Left lobe of liver (tissue), 2 donors: ENCODE measurements at regions not wholly inside any gene's neighbourhood (a gene's known extent, or its start where the extent isn't known, plus 50 kb on each side); places are given as distances from the start of the nearest gene placed in this dataset.

Source experiments
- ATAC-seq: fragments of 200-7000 bp; cut with Tn5 transposase; one replicate; pipeline ENCODE4 v1.9.1; 2020; ENCODE audit warnings: mild to moderate bottlenecking, moderate library complexity
- DNase-seq: peaks from one replicate; pipeline ENCODE4 v3.0.0-alpha.2; 2020; ENCODE audit warnings: low spot score
- donor health status: DM: no; HTN: no; CAD: no; lungs with moderate emphysema.
- donor health status: DM: no; HTN: yes; CAD: no.

DNA sequence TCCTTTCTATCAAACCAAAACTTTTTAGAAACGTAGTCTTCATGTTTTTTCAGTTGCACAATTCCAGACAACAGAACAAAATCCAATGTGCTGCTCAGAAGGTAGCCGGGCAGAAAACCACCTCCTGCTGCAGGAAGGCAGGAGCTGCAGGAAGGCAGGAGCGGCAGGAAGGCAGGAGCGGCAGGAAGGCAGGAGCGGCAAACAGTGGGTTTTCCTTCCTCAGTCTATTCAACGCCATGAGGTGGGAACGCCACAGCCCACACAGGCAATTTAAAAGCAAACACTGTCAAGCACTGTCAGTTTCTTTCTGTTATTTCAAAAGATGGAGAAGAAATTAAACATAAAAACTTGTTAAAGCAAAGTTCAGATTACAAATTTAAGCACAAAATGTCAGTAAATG, 601.2 kb upstream of the SALL3 start:
- DNase-seq = no peak
- ATAC-seq = no peak

DNA sequence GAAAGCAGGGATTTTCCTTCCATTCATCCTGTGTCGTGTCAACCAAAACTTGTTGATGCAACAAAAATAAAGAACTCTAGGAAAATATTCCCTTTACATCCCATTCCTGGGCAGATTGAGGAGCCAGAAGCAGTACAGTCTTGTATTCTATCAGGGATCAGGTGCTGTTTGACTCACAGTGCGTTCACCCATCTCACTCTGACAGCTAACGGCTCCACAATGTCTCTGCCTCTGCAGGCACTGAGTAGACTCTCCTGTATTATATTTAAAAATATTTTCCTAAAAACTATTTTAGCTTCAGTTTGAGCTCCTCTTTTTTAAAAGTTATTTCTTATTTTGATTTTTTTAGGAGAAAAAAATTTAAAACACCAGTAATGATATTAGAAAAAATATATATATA, 600.6 kb upstream of the SALL3 start:
- ATAC-seq (no peak), DNase-seq (no peak)

DNA sequence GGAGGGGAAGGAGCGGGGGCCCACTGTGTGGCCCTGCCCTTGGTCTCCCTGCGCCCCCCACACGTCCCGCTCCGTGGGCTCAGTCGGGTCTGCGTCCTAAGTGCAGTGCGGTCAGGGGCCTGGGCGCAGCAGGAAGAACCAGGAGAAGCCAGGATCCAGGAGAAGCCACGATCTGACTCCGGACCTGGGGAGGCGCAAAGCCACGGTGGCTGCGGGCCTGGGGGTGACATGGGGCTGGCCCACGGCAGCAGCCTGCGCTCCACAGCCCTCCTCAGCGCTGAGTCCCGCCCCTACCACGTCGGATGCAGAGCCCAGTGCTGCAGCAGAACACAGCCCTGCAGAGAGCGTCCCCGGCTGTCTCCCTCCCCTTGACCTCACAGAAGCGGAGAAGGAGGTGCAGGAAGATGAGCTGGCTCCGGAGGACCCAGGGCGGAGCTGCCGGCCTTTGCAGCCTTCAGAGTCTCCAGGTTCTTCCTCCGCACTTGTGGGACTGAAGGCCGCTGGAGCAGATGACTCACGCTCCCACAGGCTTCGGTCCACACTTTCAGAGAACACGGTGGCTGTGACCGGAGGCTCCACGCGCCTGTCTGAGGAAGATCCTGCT, 589.2 kb upstream of the SALL3 start:
- ATAC-seq = no peak
- no peak for DNase-seq

DNA sequence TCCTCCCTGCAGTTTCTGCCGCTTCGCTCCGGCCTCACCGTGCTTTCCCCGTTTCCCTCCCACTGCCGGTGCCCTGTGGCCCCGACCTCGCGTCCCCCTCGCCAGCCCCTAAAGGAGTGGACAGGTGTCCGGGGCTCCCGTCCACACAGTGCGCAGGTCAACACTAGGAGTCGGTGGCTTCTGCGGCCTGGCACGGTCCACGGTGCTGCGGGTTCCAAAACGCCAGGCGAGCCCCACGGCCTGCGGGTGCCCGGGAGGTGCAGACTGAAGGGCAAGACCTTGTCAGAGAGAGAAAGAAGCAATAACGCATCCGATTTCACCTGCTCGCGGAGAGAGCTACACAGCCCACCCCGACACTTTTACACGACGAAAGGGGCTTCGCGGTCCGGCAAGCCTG, 588.7 kb upstream of the SALL3 start:
- no peak for DNase-seq
- no peak for ATAC-seq

DNA sequence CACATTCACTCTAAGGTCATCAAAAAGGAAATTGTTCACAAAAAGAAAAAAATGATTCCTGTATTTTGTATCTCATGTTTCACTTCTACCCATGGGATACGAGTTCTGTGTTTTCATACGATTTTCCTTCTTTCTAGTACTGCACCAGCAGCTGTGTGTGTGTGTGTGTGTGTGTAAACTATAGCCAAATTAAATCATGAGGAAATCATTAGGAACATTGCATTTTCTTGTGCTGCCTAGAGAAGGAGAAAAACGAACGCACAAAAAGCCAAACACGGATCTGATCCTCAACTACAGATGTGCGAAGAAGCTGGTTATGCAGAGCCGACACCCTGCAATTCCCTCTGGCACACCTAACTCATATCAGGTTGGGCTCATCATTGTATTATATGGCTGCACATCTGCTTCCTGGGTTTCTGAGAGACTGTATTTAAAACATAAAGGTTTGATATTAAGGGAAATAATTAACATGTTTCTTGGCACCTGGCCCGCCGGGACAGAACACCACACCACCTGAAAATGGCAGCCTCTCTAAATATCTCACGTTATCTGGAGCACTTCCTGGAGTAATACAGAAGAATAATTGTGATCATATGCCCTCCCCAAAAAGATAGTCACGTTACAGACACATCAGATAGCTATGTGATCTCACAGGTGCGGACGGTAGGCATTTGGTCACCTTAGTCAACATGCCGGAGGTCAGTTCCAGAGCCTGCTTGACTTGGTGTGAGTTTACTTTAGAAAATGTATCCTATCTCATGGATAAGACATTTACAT, 586.3 kb upstream of the SALL3 start:
- DNase-seq (no peak), ATAC-seq (no peak)

DNA sequence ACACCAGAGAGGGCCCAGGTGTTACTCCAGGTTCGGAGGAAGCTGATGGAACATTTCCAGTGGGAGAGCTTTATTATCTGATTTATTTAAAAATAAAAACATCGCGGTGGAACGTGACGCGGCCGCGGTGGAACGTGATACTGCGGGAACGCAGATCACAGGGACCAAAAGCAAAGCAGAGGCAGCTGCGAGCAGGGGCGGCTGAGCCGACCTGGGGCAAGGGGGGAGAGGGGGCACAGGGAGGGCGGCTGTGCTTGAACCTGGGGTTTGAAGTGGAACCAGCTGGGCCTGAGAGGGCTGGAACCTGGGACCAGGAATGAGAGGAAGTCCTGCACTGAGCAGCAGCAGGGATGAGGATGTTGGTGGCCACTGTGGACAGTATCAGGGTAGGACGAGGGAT, 583.5 kb upstream of the SALL3 start:
- no peak for ATAC-seq

DNA sequence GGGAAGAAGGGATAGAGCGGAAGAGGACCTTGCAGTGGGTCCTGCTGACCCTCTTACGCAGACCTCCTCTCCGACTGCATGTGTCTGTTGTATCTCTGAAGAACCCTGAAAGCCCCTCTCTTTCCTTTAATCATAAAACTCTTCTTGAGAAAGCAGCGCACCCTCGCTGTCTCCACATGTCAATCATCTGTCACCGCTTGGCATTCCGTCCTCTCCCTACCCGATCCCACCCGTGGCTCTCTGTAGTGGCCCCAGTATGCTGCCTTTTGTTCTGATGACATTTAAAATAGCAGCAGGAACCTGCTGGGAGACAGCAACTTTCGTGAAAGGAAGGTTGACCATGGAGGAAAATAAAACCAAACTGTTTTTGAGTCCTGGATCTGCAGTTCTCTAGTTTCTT, 582.9 kb upstream of the SALL3 start:
- DNase-seq (no peak), ATAC-seq (no peak)

More for the DNA sequence above, 583.5 kb upstream of the SALL3 start:
- no peak for DNase-seq

DNA sequence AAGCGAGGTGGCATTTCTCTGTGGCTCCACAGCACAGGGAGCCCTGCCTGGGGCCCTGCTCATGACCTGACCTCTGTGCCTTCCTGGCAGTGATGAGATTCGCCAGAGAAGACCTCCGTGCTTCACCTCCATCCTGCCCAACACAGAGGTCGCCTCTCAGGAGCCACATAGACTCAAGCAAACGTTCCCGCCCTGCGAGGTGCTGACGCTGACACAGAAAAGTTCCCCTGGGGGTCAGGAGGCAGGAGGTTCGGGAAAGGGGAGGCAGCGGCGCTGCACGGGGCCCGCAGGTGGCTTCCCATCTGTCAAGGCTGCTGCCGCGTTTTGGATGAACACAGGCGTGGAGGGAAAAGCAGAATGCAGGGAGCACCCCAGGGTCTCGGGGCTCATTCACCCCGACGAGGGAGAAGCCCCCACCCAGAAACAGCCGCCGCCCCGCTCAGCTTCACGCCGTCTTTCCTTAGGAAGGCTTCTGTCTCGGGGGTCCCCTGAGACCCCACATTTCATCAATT, 579.6 kb upstream of the SALL3 start:
- ATAC-seq = no peak
- DNase-seq = no peak

DNA sequence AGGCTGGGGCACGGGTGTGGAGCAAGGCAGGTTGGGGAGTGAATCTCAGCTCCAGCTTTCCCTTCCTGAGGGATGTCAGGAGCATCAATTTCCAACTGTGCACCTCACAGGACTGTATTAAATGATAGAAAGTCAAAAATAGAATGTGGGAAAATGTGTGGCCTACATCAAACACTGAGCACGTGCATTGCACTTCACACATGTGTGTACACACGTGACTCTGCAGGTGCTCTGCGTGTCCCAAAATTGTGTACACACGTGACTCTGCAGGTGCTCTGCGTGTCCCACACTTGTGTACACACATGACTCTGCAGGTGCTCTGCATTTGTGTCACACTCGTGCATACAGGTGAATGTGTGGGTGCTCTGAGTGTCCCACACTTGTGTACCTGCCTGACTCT, 577.2 kb upstream of the SALL3 start:
- ATAC-seq (no peak), DNase-seq (no peak)

DNA sequence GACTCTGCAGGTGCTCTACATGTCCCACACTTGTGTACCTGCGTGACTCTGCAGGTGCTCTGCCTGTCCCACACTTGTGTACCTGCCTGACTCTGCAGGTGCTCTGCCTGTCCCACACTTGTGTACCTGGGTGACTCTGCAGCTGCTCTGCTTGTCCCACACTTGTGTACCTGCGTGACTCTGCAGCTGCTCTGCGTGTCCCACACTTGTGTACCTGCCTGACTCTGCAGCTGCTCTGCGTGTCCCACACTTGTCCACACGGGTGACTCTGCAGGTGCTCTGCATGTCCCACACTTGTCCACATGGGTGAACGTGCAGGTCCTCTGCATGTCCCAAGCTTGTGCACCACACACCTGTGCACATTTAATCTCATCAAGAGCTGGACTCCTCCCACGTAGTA, 576.7 kb upstream of the SALL3 start:
- DNase-seq = no peak
- no peak for ATAC-seq

DNA sequence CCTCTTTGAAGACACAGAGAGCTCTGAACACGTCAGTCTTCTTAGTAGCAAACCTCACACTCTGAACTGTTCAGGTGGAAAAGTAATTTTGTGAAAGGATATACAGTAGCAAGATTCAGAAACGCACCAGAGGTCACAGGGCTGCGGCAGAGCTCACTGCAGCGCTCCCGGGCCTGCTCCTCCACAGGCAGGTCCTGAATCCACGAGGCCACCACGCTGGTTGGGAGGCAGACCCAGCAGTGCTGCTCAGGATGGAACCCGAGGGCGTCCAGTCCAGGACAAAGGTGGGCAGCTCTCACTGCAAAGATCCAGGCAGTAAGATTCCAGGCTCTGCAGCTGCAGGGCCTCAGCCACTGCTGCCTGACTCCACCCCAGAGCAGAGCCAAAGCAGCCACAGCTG, 576.2 kb upstream of the SALL3 start:
- DNase-seq = no peak
- no peak for ATAC-seq

DNA sequence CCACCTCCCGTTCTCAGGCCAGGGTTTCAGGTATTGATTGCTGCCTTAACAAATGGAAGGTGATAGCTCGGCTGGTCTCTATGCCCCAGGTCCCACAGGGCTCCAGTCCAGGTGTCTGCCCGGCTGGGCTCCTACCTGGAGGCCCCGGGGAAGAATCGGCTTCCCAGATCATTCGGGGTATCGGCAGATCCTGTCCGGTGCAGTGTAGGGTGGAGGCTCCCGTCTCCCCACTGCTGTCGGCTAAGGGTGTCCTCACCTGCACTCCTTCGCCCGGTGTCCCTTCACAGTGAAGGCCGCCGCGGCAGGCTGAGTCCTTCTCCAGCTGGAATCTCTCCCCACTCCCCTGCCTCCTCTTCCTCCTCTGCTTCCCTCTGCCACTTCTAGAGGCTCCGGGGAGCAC, 573.9 kb upstream of the SALL3 start:
- DNase-seq = no peak
- ATAC-seq = no peak

DNA sequence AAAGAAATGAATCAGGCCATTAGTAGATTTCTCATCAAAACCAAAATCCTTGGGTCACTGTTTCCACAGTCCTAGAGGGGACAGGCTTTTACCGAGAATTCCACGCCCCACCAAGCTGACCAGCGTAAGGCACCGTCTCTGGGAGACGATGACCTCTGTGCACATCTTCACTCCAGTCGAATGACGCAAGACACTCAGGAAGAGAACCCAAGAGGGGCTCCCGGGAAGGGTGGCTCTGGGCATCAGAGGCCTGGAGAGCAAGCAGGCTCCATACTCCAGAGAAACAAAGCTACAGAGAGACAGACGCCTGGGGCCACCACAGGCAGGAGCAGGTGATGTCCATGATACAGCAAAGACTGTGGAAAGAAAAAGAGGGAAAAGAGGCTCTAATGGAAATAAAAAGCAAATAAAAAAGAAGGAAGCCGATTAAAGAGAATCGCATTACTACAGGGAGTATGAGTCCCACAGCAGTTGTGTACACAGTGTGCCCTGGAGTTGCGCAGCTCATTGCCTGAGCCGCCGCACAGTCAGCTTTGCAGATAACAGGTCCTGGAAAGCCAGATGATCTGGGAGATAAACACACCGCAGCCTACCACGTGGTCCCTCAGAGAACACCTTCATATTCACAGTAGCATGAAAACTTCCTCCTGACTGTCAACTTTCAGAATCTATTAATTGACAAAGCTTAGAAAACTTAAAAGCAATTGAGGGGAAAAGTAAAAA, 572.7 kb upstream of the SALL3 start:
- DNase-seq (no peak), ATAC-seq (no peak)

DNA sequence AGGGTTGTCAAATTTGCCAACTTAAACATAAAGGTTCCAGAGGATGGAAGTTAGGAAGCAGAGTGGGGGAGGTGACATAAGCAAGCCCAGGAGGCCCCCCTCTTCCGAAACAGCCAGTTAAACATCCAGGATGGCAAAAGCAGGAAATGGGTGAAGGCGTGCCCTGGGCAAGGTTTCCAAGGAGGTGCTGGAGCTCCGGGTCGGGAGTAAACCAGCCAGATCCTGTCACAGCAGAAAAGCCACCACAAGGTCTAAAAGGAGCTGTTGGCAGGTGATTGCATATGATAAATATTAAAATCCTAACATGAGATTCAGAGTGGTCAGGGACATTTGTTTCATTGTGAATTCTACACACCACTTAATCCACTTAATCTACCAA, 572.2 kb upstream of the SALL3 start:
- no peak for ATAC-seq
- DNase-seq = no peak

DNA sequence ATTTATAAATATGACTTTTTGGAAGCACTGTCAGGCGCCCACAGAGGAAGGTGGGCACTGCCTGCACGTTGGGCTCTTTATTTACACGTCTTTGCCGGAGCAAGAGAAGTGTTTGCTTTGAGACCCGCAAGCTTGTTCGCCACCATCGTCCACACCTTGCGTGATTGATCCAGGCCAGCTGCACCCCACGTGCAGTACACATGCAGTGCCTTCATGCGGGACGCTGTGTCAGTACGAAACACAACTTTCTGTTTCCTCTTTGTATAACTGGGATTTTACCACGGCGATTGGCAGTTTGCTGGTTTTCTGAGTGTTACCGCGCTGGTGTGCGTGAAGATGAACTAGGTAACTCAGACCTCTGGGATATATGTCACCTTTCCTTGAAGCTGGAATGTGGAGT, 571.0 kb upstream of the SALL3 start:
- ATAC-seq = no peak
- no peak for DNase-seq

DNA sequence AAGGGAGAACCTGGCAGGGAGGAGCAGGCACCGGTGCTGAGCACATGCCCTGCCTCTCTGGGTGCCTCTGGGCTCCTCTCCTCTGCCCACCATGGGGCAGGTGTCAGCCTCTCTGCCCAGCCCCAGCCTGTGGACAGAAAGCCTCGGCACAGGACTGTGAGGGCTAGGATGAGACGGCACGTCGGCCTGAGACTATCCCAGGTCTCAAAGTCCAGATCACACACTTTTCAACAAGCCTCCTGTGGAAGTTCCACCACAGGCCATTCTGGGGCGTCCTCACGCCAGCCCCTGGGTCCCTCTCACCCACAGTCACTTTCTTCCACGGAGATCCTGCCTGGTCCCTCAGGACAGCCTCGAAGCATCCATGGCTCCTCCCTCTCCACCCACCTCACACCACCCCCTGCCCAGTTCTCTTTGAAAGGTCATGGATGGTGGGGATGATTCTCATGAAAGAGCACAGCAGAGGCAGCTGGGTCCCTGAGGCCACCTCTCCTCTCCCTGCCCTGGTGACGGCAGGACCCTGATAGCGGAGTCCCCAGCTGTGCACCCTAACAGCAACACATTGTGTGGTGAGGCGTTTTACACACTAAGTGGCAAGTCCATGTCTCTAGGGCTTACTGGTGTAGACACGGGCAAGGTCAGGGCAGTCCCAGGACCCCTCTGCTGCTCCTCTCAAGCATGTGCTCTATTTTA, 569.4 kb upstream of the SALL3 start:
- no peak for DNase-seq
- ATAC-seq = no peak

DNA sequence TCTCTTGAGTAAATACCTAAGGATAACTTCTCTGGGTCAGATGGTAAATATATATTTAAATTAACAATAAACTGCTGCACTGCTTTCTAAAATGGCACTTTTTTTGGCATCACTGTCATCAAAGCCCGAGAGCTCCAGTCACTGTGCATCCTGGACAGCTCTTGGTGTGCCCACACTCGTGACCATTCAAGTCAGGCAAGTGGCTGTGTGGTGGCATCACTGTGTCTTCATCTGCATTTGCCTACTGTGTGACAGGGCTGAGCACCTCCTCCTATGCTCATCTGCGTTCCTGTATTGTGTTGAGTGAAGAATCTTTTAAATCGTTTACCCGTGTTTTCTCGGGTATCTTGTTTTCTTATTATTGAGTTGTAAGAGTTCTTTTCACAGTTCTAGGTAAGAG, 568.1 kb upstream of the SALL3 start:
- DNase-seq (no peak), ATAC-seq (no peak)

DNA sequence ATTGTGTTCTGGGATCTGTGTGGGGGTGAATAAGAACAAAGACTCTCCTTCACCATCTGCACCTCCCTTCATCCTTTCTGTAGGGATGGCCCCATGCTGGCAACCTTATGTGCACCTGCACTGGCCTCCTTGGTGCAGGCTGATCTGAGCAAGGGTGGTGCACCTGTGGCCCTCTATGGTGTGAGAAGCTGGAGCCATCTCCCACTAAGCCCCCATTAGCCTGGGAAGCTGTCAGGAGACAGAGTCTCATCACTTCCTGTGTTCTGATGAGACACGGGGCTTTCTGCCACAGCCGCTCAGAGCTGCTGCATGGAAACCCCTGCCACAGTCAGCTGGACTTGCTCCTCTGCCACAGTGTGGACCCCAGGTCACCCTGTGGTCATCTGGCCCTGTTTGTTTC, 565.3 kb upstream of the SALL3 start:
- no peak for DNase-seq
- no peak for ATAC-seq

DNA sequence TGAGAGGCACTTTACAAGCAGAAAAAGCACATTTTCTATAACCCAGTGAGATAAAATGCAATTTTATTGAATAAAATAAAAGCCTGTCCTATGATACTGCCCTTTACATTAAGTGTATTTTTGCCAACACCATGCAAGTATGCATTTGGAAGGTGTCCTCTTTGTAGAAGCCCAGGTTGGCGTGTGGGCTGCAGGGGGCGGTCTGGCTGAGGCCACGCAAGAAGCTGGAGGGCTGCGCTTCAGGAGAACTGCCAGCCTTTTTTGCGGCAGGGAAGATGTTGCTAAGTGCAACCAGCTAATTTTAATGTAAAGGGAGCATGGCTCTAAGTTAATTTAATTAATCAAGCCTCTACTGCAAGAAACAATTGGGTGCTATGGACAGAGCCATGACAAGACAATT, 562.8 kb upstream of the SALL3 start:
- DNase-seq (no peak), ATAC-seq (no peak)

DNA sequence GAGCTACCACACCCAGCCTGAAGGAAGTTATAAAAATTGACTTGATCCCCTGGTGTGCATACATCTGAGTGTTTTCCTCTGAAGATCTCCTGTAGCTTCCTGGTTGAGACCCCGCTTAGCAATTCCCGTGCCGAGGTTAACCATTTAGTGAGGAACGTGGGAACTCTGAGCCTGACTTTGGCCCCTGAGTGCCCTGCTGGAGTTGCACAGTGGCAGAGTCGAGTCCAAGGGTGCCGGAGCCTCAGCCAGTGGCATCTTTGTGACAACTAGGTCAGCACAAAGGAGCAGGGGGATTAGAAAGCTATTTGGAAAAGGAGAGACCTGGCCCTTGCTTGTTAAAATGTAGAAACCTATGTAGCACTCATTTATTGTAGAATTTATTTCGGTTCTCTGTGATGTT, 561.2 kb upstream of the SALL3 start:
- DNase-seq = no peak

DNA sequence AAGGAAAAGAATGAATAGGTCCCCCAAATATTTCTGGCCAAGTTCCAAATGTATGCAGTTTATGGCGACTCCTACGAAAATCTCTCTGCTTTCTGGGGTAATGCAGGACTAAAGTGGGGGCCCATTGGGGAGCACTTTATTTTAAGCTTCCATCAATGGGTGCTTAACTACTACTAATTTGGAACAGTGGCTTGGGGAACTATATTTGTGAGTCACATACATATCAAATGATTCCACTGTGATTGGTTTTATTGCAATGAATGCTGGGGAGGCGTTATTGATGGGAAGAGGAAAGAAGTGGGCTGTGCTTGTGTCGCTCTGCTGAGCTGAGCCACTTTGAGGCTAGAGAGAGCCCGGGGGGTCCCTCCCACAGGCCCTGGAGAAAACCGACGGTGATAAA, 560.4 kb upstream of the SALL3 start:
- no peak for ATAC-seq
- no peak for DNase-seq

More for the DNA sequence above, 561.2 kb upstream of the SALL3 start:
- ATAC-seq = no peak

DNA sequence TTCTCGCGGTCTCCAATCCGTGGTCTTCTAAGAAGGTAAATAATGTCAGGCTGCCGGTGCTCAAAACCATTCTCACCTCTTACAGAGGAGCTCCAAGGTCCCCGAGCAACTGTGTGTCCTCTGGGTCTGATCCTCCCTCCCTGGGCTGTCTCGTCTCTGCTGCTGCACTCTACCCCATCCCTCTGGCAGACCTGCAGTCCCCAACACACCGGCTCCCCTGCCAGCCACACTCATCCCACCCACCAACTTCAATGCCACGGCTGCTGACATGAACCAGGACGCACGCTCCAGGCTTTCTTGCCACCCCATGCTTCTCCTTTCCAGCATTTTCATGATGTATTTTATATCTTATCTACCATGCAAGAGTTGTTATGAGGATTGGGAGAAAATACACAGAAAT, 559.5 kb upstream of the SALL3 start:
- ATAC-seq = no peak

More for the DNA sequence above, 559.5 kb upstream of the SALL3 start:
- DNase-seq = no peak
